HUES6 (cell line): ENCODE measurements at regions not wholly inside any gene's neighbourhood (a gene's known extent, or its start where the extent isn't known, plus 50 kb on each side); places are given as distances from the start of the nearest gene placed in this dataset.
"Not testable (repeated sequence)": the region's sequence is repeated elsewhere in the genome, so short reads cannot be mapped to it uniquely, and the experiment has no call there.

Source experiments
- H3K27ac ChIP-seq: 2 replicates; pipeline ENCODE4 v1.7.0; 2013; ENCODE audit warnings: low read depth, mild to moderate bottlenecking, low read length, inconsistent platforms
- H3K27me3 ChIP-seq: 2 replicates; pipeline ENCODE4 v1.6.1; 2013; ENCODE audit warnings: low read length; ENCODE audit not compliant: control insufficient read depth, insufficient read depth
- H3K36me3 ChIP-seq: 2 replicates; pipeline ENCODE4 v1.6.1; 2013; ENCODE audit warnings: low read length; ENCODE audit not compliant: control insufficient read depth, insufficient read depth
- H3K4me1 ChIP-seq: 2 replicates; pipeline ENCODE4 v1.6.1; 2013; ENCODE audit warnings: low read length; ENCODE audit not compliant: control insufficient read depth, insufficient read depth
- H3K4me3 ChIP-seq: 2 replicates; pipeline ENCODE4 v1.5.1; 2013; ENCODE audit warnings: low read depth, low read length
- H3K9ac ChIP-seq: one replicate; pipeline ENCODE4 v1.6.1; 2013; ENCODE audit warnings: mild to moderate bottlenecking, low read length
- H3K9me3 ChIP-seq: 2 replicates; pipeline ENCODE4 v1.6.1; 2013; ENCODE audit warnings: low read depth, low read length; ENCODE audit not compliant: control insufficient read depth, insufficient read depth

GRCh38 chr16:13336907-13337881, 435.8 kb downstream of the SHISA9 start:
- H3K4me1 ChIP-seq: peaks cover 13% of the 10 kb centered on the region
- H3K27ac ChIP-seq, H3K36me3 ChIP-seq, H3K4me3 ChIP-seq, H3K9me3 ChIP-seq, H3K27me3 ChIP-seq, H3K9ac ChIP-seq: not testable (repeated sequence)

- peaks cover 5% of the 10 kb centered on the region for H3K4me1 ChIP-seq
- no peaks in the 10 kb centered on the region for H3K27me3 ChIP-seq
- no peak overlapping the region for H3K4me3 ChIP-seq
- no peaks in the 10 kb centered on the region for H3K36me3 ChIP-seq
- no peak overlapping the region for H3K27ac ChIP-seq
- H3K9ac ChIP-seq: no peak overlapping the region
- peaks cover 10% of the 10 kb centered on the region; the same call in 1 of the 2 replicates for H3K9me3 ChIP-seq
These were observed 436.6 kb downstream of the SHISA9 start for GRCh38 chr16:13338044-13338443.

- Histone ChIP-seq H3K4me1 (no peaks in the 10 kb centered on the region; the same call in 1 of the 2 replicates), H3K36me3 (no peaks in the 10 kb centered on the region), H3K9ac (no peak overlapping the region), H3K27me3 (no peaks in the 10 kb centered on the region), H3K9me3 (peaks cover 3% of the 10 kb centered on the region; the same call in 1 of the 2 replicates), H3K27ac (no peak overlapping the region), H3K4me3 (no peak overlapping the region)
These were observed 441.3 kb downstream of the SHISA9 start for GRCh38 chr16:13342675-13343074.

- Histone ChIP-seq H3K9me3 (no peaks in the 10 kb centered on the region; the same call in 1 of the 2 replicates), H3K9ac (no peak overlapping the region), H3K36me3 (no peaks in the 10 kb centered on the region), H3K27me3 (no peaks in the 10 kb centered on the region), H3K4me1 (no peaks in the 10 kb centered on the region; the same call in 1 of the 2 replicates), H3K27ac (no peak overlapping the region), H3K4me3 (no peak overlapping the region)
These were observed 442.6 kb downstream of the SHISA9 start for GRCh38 chr16:13344001-13344400.

- Histone ChIP-seq H3K27me3 (no peaks in the 10 kb centered on the region), H3K4me1 (peaks cover 19% of the 10 kb centered on the region), H3K4me3 (no peak overlapping the region), H3K36me3 (0 out of 2 replicates have a peak, but pooled peaks cover 4% of the 10 kb centered on the region), H3K27ac (no peak overlapping the region), H3K9ac (no peak overlapping the region), H3K9me3 (no peaks in the 10 kb centered on the region)
These were observed 447.0 kb downstream of the SHISA9 start for GRCh38 chr16:13348416-13348815.

GRCh38 chr16:13350000-13350399, 448.6 kb downstream of the SHISA9 start:
- no peaks in the 10 kb centered on the region for H3K9me3 ChIP-seq
- peak overlapping the region; percentile 94; the same call in 1 of the 2 replicates for H3K27ac ChIP-seq
- no peak overlapping the region for H3K4me3 ChIP-seq
- H3K36me3 ChIP-seq: 0 out of 2 replicates have a peak, but pooled peaks cover 4% of the 10 kb centered on the region
- H3K4me1 ChIP-seq: peaks cover 23% of the 10 kb centered on the region
- no peaks in the 10 kb centered on the region for H3K27me3 ChIP-seq
- H3K9ac ChIP-seq: no peak overlapping the region

GRCh38 chr16:13351181-13351580, 449.8 kb downstream of the SHISA9 start:
- Histone ChIP-seq H3K9me3 (no peaks in the 10 kb centered on the region), H3K27me3 (no peaks in the 10 kb centered on the region), H3K27ac (peak overlapping the region; percentile 94; the same call in 1 of the 2 replicates), H3K9ac (peak overlapping the region; percentile 14), H3K36me3 (0 out of 2 replicates have a peak, but pooled peaks cover 4% of the 10 kb centered on the region), H3K4me3 (no peak overlapping the region), H3K4me1 (peaks cover 23% of the 10 kb centered on the region)

GRCh38 chr16:13351601-13352217, 450.3 kb downstream of the SHISA9 start:
- H3K27ac ChIP-seq: peak overlapping the region; percentile 94
- peak overlapping the region; percentile 79 for H3K9ac ChIP-seq
- peaks cover 23% of the 10 kb centered on the region for H3K4me1 ChIP-seq
- no peaks in the 10 kb centered on the region for H3K9me3 ChIP-seq
- H3K4me3 ChIP-seq: no peak overlapping the region
- 0 out of 2 replicates have a peak, but pooled peaks cover 4% of the 10 kb centered on the region for H3K36me3 ChIP-seq
- no peaks in the 10 kb centered on the region for H3K27me3 ChIP-seq

- peak overlapping the region; percentile 75 for H3K27ac ChIP-seq
- not testable (repeated sequence) for H3K4me3 ChIP-seq, H3K36me3 ChIP-seq, H3K27me3 ChIP-seq, H3K9me3 ChIP-seq
- peak overlapping the region; percentile 71 for H3K9ac ChIP-seq
- peaks cover 23% of the 10 kb centered on the region for H3K4me1 ChIP-seq
These were observed 451.4 kb downstream of the SHISA9 start for GRCh38 chr16:13352796-13353195.

- Histone ChIP-seq H3K9me3 (peaks cover 35% of the 10 kb centered on the region), H3K27ac (peak overlapping the region; percentile 84; the same call in 1 of the 2 replicates), H3K4me3 (0 out of 2 replicates have a peak overlapping the region, but pooled peaks have one; percentile 26), H3K36me3 (peaks cover 15% of the 10 kb centered on the region; the same call in 1 of the 2 replicates), H3K9ac (peak overlapping the region; percentile 61)
- not testable (repeated sequence) for H3K4me1 ChIP-seq, H3K27me3 ChIP-seq
These were observed 456.4 kb downstream of the SHISA9 start for GRCh38 chr16:13357842-13358241.

GRCh38 chr16:13359835-13360234, 458.4 kb downstream of the SHISA9 start:
- Histone ChIP-seq H3K9ac (no peak overlapping the region), H3K4me3 (no peak overlapping the region), H3K27ac (no peak overlapping the region), H3K36me3 (peaks cover 15% of the 10 kb centered on the region; the same call in 1 of the 2 replicates), H3K27me3 (no peaks in the 10 kb centered on the region), H3K9me3 (peaks cover 35% of the 10 kb centered on the region), H3K4me1 (peaks cover 3% of the 10 kb centered on the region; the same call in 1 of the 2 replicates)
